ENCODE measurements at regions not wholly inside any gene's neighbourhood (a gene's known extent, or its start where the extent isn't known, plus 50 kb on each side); places are given as distances from the start of the nearest gene placed in this dataset.

GRCh38 chr17:72262766-72263165 lies 141.9 kb downstream of the SOX9 start:
- DNase-seq, result no peak

- DNase-seq, result no peak
Observed at GRCh38 chr17:72264682-72265405, 144.0 kb downstream of the SOX9 start.

GRCh38 chr17:72266112-72266775 lies 145.4 kb downstream of the SOX9 start:
- no peak for DNase-seq

- DNase-seq, result no peak
Observed at GRCh38 chr17:72267601-72268000, 146.8 kb downstream of the SOX9 start.

DNA sequence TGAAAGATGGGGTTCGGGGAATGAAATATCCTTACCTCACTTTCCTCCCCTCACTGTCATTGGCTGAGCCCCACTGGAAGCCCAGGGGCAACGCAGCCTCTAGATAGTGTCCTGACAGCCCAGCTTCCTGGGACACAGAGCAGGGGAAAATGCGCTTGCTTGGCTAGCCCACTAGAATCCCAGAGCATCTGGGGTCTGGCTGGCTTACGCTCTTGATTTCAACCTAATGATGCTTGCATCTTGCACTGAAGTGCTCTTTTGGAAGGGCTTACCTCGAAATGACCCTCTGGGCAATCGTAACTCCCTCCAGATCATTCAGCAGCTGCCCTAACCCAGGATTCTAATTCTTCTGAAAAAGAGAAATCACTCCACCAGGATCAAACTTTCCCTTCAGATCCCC lies 147.6 kb downstream of the SOX9 start:
- DNase-seq, result no peak

DNA sequence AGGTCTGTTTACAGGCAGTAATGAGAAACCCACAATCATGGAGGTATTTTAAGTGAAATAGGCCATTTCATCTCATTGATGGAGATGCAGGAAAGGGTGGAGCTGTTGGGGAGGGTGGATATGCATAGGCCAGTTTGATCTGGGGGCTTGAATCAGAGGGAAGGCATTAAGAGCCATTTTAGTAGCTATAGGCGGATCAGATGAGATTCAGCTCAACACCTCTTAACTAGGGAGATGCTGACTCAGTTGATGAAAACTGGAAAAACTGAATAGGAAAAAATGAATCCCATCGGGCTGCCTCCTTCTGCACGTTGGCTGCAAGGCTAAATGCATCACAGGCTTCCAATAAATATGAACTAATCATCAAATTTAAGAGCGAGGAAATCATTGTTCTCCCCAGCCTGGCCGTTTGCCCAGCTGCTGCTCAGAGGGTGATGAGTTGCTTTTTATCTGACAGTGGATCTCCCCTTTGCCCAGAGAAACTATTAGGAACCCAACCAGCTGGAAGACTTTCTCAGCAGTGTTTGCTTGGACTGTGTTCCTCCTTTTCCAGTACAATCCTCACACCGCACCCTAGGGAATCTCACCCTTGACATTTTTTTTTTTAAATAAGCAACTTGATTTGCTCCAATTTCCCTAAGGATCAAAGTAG lies 149.6 kb downstream of the SOX9 start:
- DNase-seq, result no peak

DNA sequence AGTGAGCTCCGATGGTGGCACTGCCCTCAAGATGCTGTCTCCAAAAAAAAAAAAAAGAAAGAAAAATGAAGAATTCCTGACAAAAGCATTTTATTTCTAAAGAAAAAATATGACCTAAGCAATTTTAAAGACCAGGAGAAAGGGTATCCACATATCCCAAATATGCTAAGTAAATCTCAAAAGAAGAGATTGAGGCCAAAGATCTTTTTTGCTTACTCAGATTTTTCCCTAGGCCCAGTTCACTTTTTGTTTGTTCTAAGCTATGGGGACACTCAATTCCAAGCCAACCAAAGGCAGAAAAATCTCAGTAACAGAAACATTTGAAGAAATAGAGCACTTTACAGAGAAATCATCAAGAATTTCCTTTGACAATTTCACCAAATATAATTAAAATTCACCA lies 150.8 kb downstream of the SOX9 start:
- no peak for DNase-seq

- no peak for DNase-seq
Observed at GRCh38 chr17:72273289-72274056, 152.7 kb downstream of the SOX9 start.

- DNase-seq, result no peak
Observed at GRCh38 chr17:72274614-72275013, 153.8 kb downstream of the SOX9 start.

DNA sequence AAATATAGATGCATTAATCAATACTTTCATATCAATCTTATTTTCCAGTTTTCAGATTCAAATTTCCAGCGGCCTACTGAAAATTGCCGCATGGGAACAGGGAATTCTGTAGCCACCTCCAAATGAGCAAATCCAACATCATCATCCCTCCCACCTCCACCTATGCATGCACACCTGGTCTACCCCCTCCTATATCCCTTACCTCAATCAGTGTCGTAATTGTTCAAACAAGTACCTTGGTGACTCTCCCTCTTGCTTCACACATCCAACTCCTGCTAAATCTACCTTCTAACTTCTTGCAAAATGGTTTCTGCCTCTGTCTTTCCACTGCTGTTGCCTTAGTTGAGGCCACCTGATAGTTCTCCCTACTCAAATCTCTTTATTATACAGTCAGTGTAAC lies 160.1 kb downstream of the SOX9 start:
- no peak for DNase-seq

- DNase-seq, result no peak
Observed at GRCh38 chr17:72282439-72283029, 161.7 kb downstream of the SOX9 start.

DNA sequence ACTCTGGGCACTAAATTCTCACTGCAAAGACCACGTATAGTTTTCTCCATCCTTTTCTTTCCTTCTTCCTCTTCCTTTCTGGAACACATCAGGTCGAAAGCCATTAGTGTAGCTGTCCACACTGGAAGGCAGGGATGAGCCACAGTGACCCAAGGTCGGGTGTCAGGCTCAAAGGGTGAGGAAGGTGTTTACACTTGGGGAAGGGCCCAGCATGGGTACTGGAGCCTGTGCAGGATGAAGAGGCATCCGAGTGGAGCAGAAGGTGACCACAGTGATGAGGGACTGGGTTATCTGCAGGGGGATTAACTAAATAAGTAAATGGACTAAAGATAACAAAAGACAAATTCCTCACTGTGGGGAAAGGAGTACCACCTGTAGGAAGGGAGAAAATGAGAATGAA lies 164.0 kb downstream of the SOX9 start:
- DNase-seq, result no peak

DNA sequence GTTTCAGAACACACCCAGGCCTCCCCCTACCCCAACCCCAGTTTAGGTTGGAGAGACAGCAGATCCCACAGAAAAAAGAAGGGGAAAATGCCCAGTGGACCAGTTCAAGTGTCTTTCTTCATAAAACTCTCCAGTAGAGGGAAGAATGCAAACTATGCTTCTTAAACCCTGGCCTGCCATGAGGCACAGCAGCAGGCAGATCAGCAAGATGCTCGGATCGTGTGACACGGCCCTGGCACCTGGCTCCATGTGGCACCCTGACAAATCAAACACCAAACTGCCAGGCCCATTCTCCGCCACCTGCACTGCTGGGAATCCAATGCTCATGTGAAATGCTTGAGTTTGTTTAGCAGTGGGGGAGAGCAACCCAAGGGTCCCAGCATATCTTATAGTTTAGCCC lies 166.8 kb downstream of the SOX9 start:
- DNase-seq, result no peak

DNA sequence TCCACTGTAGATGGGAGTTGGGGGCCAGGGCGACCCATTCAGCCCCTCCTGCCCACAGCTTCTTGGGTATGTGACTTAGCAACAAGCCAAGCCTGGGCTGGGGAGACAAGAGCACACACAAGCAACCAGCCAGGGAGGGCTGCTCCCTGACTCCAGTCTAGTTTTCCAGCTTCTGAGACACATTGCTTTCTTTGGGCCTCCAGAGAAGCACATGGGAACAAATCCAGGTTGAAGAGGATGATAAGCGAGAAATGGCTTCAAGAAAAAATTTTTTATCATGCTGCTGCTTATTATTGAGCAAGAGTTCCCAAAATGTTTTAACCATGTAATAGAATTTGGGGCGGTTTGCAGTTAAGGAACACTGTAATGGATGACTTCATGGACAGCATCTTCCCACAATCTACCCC lies 173.7 kb downstream of the SOX9 start:
- DNase-seq, result no peak

GRCh38 chr17:72295916-72296315 lies 175.1 kb downstream of the SOX9 start:
- DNase-seq, result no peak

DNA sequence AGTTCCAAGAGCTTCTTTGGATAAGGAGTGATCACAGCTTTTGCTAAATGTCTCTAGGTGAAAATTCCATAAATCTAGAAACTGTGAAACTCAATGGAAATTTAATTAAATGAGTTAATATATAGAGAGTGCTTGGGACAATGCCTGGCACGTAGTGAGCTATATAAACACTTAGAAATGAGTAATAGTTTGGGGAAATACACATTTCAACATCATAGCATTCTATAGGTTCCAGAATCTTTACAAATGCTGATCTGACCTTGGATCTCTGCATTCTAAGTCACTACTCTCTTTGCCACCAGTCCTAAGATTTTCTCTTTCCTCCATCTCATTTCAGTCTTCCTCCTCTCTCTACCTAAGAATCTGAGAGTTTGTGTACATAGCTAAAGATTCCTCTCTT lies 175.6 kb downstream of the SOX9 start:
- DNase-seq, result no peak

DNA sequence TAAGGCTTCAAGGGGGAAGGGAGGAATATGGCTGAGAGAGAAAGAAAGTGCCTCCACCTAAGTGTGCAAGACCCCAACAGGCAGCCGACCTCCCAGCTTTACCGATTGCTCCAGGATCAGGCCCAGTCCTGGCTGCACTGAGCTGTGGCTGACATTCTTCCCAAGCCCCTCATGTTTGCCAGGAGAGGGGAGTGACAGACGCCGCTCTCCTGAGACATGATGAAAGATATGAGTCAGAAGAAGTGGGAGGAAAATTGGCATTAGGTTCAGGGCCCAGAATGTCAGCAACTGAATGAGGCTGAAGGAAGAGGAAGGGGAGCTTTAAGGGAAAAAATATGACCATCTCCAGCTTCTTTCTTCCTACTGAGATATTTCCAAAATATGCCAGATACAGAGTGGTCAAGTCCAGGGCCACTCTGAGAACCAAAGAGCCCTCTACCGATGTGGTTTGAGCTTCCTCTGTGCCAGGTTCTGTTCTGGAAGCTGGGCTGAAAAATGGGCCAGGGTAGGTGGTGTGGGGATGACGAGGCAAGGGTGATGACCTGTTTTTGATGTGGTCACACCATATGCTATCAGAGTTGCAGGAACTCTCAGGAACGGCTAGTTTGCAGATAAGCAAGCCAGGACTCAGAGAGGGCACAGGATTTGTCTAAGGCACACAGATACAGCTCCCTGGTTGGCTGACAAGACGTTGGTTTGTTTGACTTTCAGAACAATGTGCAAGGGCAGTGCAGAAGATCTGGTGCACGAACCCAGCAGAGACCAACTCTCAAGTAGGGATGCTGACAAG lies 176.7 kb downstream of the SOX9 start:
- DNase-seq, result no peak

- no peak for DNase-seq
Observed at GRCh38 chr17:72299100-72299499, 178.3 kb downstream of the SOX9 start.

DNA sequence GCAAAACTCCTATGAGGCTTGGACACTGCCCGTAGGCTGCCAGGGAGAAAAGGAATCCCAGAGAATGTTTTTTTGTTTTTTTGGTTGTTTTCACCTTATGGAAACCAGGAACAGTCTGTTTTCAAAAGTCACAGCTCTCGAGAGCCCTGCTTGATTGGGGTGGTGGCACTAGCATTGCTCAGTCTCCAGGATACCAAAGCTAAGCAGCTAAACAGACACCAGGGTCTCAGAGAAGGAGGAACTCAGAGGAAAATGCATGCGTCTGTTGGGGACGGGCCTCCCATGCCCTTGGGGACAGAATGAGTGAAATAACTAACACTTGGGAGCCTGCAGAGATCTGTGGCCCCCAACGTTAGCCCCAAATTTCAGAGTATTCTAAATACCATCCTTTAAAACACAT lies 178.8 kb downstream of the SOX9 start:
- no peak for DNase-seq

- DNase-seq, result no peak
Observed at GRCh38 chr17:72301887-72302286, 181.1 kb downstream of the SOX9 start.

- no peak for DNase-seq
Observed at GRCh38 chr17:72302735-72303134, 181.9 kb downstream of the SOX9 start.
